ENCODE measurements at regions not wholly inside any gene's neighbourhood (a gene's known extent, or its start where the extent isn't known, plus 50 kb on each side); places are given as distances from the start of the nearest gene placed in this dataset.

- TF ChIP-seq GATA2 (IDR thresholded peaks at IDR 0.05; ENCODE audit: low read depth, low read length) = no peak
- TF ChIP-seq GATA3 (IDR thresholded peaks at IDR 0.05; ENCODE audit: low read depth, low read length) = no peak
These were observed 608.7 kb downstream of the SOX6 start for GRCh38 chr11:15747671-15748070.

Measured in SH-SY5Y (cell line).